ENCODE measurements at regions not wholly inside any gene's neighbourhood (a gene's known extent, or its start where the extent isn't known, plus 50 kb on each side); places are given as distances from the start of the nearest gene placed in this dataset.

- no peak for DNase-seq (ENCODE audit: low read depth)
- no peak overlapping the region for H3K4me3 ChIP-seq (ENCODE audit: low read length)
- TF ChIP-seq CTCF (IDR thresholded peaks at IDR 0.05; ENCODE audit: insufficient read depth, low read depth, low read length, missing control alignments) = no peak
Observed at GRCh38 chr4:132992686-132993085, 156.4 kb upstream of the PCDH10 start.

DNA sequence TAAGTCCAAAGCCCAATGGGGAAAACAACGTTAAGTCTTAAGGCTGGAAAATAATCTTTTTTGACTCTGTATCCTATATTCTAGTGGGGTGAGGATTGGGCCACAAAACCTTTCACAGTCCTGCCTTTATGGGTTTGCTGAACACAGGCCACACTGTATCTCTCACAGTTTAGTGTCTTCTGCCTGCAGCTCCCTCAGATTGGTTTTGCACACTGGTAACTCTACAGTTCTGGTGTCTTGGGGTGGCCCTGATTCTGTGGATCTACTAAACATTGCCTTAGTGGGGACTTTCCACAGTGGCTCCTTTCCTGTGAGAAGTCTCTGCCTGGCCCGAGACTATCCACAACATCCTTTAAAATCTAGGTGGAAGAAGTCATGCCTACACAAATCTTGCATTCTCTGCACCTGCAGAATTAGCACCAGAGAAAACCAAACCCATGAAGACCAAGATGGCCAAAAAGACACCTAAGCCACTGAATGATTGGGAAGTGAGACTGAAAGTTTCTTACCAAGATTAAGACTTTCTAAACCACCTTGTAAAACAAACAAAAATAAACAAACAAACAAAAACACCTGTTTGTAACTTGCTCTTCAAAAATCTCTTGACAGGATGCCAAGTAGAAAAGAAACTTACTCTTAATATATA, 150.4 kb upstream of the PCDH10 start:
- no peak for TF ChIP-seq CTCF (IDR thresholded peaks at IDR 0.05; ENCODE audit: insufficient read depth, low read depth, low read length, missing control alignments)
- no peak for DNase-seq (ENCODE audit: low read depth)
- no peak overlapping the region for H3K4me3 ChIP-seq (ENCODE audit: low read length)

DNA sequence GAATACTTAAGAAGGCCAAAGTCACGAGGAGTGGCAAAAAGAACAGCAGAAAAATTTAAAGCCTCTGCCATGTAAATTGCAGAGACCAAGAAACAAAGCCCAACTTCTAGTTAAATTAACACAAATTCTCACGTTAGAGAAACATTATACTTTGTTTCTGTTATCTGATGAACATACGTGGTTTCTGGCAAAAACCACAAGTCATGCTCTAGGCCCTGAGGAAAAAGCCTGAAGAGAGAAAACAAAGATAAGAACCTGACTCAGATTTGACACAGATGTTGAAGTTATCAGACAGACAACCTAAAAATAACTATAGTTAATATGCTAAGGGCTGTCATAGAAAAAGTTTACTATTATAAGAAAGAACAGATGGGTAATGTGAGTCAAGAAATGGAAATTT, 149.1 kb upstream of the PCDH10 start:
- TF ChIP-seq CTCF (IDR thresholded peaks at IDR 0.05; ENCODE audit: insufficient read depth, low read depth, low read length, missing control alignments) = no peak
- no peak overlapping the region for H3K4me3 ChIP-seq (ENCODE audit: low read length)
- no peak for DNase-seq (ENCODE audit: low read depth)

GRCh38 chr4:133003169-133003568, 145.9 kb upstream of the PCDH10 start:
- DNase-seq (ENCODE audit: low read depth) = no peak
- H3K4me3 ChIP-seq (ENCODE audit: low read length) = no peak overlapping the region
- TF ChIP-seq CTCF (IDR thresholded peaks at IDR 0.05; ENCODE audit: insufficient read depth, low read depth, low read length, missing control alignments) = no peak

DNA sequence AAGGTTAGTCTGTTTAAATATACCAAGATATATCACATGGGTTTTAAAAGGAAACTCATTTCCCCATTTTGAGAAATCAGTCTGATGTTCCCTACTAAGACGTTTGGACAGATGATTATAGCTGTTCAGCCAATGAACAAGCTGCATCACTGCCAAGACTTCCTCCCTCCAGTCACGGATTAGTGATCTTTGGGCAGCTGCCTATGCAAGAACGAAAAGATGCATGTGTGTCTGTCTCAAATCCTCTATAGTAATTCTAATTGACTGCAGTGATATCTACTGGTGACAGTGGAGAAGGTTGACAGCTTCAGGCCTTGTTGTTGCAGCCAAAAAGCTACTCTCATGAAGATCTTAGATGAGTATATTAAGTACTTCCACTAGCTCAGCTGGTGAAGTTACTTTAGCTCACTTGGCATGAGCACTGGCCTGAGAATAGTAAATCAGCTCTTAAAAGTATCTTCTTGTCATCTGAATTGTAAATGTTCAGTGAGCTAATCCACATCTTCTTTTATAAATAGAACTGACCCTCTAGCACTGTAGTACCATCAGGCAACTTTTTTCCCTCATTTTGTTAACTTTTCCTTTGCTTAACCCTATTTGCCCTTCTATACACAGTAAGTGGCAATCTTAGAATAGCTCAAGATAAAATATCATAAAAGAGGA, 134.5 kb upstream of the PCDH10 start:
- TF ChIP-seq CTCF (IDR thresholded peaks at IDR 0.05; ENCODE audit: insufficient read depth, low read depth, low read length, missing control alignments) = no peak
- DNase-seq (ENCODE audit: low read depth) = no peak

GRCh38 chr4:133045288-133045687, 103.8 kb upstream of the PCDH10 start:
- DNase-seq (ENCODE audit: low read depth) = no peak
- no peak for TF ChIP-seq CTCF (IDR thresholded peaks at IDR 0.05; ENCODE audit: insufficient read depth, low read depth, low read length, missing control alignments)
- H3K4me3 ChIP-seq (ENCODE audit: low read length) = no peak overlapping the region

More for the DNA sequence above, 134.5 kb upstream of the PCDH10 start:
- H3K4me3 ChIP-seq (ENCODE audit: low read length) = no peak overlapping the region

- no peak for DNase-seq (ENCODE audit: low read depth)
- TF ChIP-seq CTCF (IDR thresholded peaks at IDR 0.05; ENCODE audit: insufficient read depth, low read depth, low read length, missing control alignments) = no peak
- H3K4me3 ChIP-seq (ENCODE audit: low read length) = no peak overlapping the region
Observed at GRCh38 chr4:133046156-133046555, 102.9 kb upstream of the PCDH10 start.
